H9 (cell line): ENCODE measurements at regions not wholly inside any gene's neighbourhood (a gene's known extent, or its start where the extent isn't known, plus 50 kb on each side); places are given as distances from the start of the nearest gene placed in this dataset.

Experiments used
- DNase-seq: peaks from one replicate; pipeline ENCODE4 v3.0.0-alpha.2; 2017
- H2AFZ ChIP-seq: one replicate; pipeline ENCODE4 v1.6.1; 2013; ENCODE audit warnings: mild to moderate bottlenecking, low read length, control low read depth, moderate library complexity
- H2AK5ac ChIP-seq: 2 replicates; pipeline ENCODE4 v1.6.1; 2013; ENCODE audit warnings: low read length, control low read depth, mixed read lengths; ENCODE audit not compliant: insufficient read length
- H2BK120ac ChIP-seq: one replicate; pipeline ENCODE4 v1.6.1; 2013; ENCODE audit warnings: low read depth, mild to moderate bottlenecking, low read length, control low read depth, inconsistent platforms; ENCODE audit not compliant: poor library complexity, severe bottlenecking
- H2BK12ac ChIP-seq: 2 replicates; pipeline ENCODE4 v1.6.1; 2013; ENCODE audit warnings: low read length, control low read depth, mixed read lengths, low read depth; ENCODE audit not compliant: insufficient read length
- H2BK15ac ChIP-seq: 2 replicates; pipeline ENCODE4 v1.6.1; 2013; ENCODE audit warnings: low read depth, low read length, control low read depth
- H2BK20ac ChIP-seq: one replicate; pipeline ENCODE4 v1.6.1; 2013; ENCODE audit warnings: low read depth, mild to moderate bottlenecking, low read length, control low read depth, inconsistent platforms; ENCODE audit not compliant: poor library complexity, severe bottlenecking
- H2BK5ac ChIP-seq: 2 replicates; pipeline ENCODE4 v1.6.1; 2013; ENCODE audit warnings: low read length, control low read depth, mixed read lengths; ENCODE audit not compliant: insufficient read length
- H3K14ac ChIP-seq: 2 replicates; pipeline ENCODE4 v1.6.1; 2013; ENCODE audit warnings: low read length, control low read depth; ENCODE audit not compliant: insufficient read depth
- H3K18ac ChIP-seq: 2 replicates; pipeline ENCODE4 v1.6.1; 2013; ENCODE audit warnings: low read depth, mild to moderate bottlenecking, mixed read lengths, low read length, control low read depth; ENCODE audit not compliant: insufficient read length
- H3K23ac ChIP-seq: 2 replicates; pipeline ENCODE4 v1.6.1; 2013; ENCODE audit warnings: low read length, control low read depth, mixed read lengths, low read depth; ENCODE audit not compliant: insufficient read length
- H3K23me2 ChIP-seq: 2 replicates; pipeline ENCODE4 v1.6.1; 2013; ENCODE audit warnings: low read depth, mild to moderate bottlenecking, mixed read lengths, low read length, control low read depth; ENCODE audit not compliant: insufficient read length, poor library complexity, severe bottlenecking
- H3K27ac ChIP-seq: 2 replicates; pipeline ENCODE4 v1.5.1; 2013; ENCODE audit warnings: low read length, control low read depth, mixed read lengths, low read depth; ENCODE audit not compliant: insufficient read length
- H3K27me3 ChIP-seq: 2 replicates; pipeline ENCODE4 v1.6.1; 2013; ENCODE audit warnings: low read length, control low read depth, inconsistent platforms; ENCODE audit not compliant: insufficient read depth
- H3K4ac ChIP-seq: 2 replicates; pipeline ENCODE4 v1.6.1; 2013; ENCODE audit warnings: low read depth, mild to moderate bottlenecking, control low read depth, inconsistent platforms, low read length, moderate library complexity
- H3K4me1 ChIP-seq: 2 replicates; pipeline ENCODE4 v1.6.1; 2013; ENCODE audit warnings: low read length, control low read depth, inconsistent platforms; ENCODE audit not compliant: insufficient read depth
- H3K4me2 ChIP-seq: 2 replicates; pipeline ENCODE4 v1.6.1; 2013; ENCODE audit warnings: low read length, control low read depth, mixed read lengths; ENCODE audit not compliant: insufficient read length, insufficient read depth
- H3K56ac ChIP-seq: 2 replicates; pipeline ENCODE4 v1.6.1; 2013; ENCODE audit warnings: low read depth, mild to moderate bottlenecking, mixed read lengths, low read length, control low read depth; ENCODE audit not compliant: insufficient read length
- H3K79me1 ChIP-seq: 2 replicates; pipeline ENCODE4 v1.6.1; 2013; ENCODE audit warnings: low read depth, mild to moderate bottlenecking, moderate library complexity, low read length, control low read depth, inconsistent platforms; ENCODE audit not compliant: insufficient read depth, poor library complexity, severe bottlenecking
- H3K79me2 ChIP-seq: 2 replicates; pipeline ENCODE4 v1.6.1; 2013; ENCODE audit warnings: low read length, control low read depth, inconsistent platforms; ENCODE audit not compliant: insufficient read depth
- H3K9ac ChIP-seq: 2 replicates; pipeline ENCODE4 v1.6.1; 2013; ENCODE audit warnings: low read length, control low read depth, mixed read lengths; ENCODE audit not compliant: insufficient read length; ENCODE audit errors: extremely low read depth
- H3K9me3 ChIP-seq: one replicate; pipeline ENCODE4 v1.6.1; 2013; ENCODE audit warnings: low read depth, low read length, inconsistent platforms; ENCODE audit not compliant: control insufficient read depth
- H3T11ph ChIP-seq: one replicate; pipeline ENCODE4 v1.6.1; 2013; ENCODE audit warnings: mild to moderate bottlenecking, low read length, control low read depth, inconsistent platforms
- H4K20me1 ChIP-seq: one replicate; pipeline ENCODE4 v1.6.1; 2013; ENCODE audit not compliant: control insufficient read depth, insufficient read length, insufficient read depth
- H4K5ac ChIP-seq: 2 replicates; pipeline ENCODE4 v1.6.1; 2013; ENCODE audit warnings: low read depth, mild to moderate bottlenecking, mixed read lengths, low read length, control low read depth; ENCODE audit not compliant: insufficient read length
- H4K8ac ChIP-seq: replicated peaks from 2 replicates; pipeline ENCODE4 v1.6.1; 2013; ENCODE audit warnings: low read length, control low read depth, mixed read lengths, low read depth; ENCODE audit not compliant: insufficient read length
- H4K91ac ChIP-seq: 2 replicates; pipeline ENCODE4 v1.6.1; 2013; ENCODE audit warnings: low read depth, mild to moderate bottlenecking, moderate library complexity, mixed read lengths, low read length, control low read depth; ENCODE audit not compliant: insufficient read length
- H3K27ac Mint-ChIP-seq, 3 experiments: 2 replicates in 2 of 3; 3 replicates in 1 of 3; pipeline ENCODE4 v1.8.0; 2020 to 2021; ENCODE audit warnings: mixed read lengths in 3 of 3, mild to moderate bottlenecking in 1 of 3, moderate library complexity in 1 of 3
- H3K27me3 Mint-ChIP-seq: 2 replicates; pipeline ENCODE4 v1.8.0; 2021; ENCODE audit warnings: low read depth, mild to moderate bottlenecking, moderate library complexity, mixed read lengths
- H3K36me3 Mint-ChIP-seq, 3 experiments: 2 replicates in 2 of 3; 3 replicates in 1 of 3; pipeline ENCODE4 v1.8.0; 2020 to 2021; ENCODE audit warnings: low read depth in 3 of 3, mixed read lengths in 3 of 3; ENCODE audit not compliant: insufficient read depth in 1 of 3
- H3K4me1 Mint-ChIP-seq, 2 experiments: 2 replicates each; pipeline ENCODE4 v1.8.0; 2020; ENCODE audit warnings: mixed read lengths in 2 of 2
- H3K4me3 Mint-ChIP-seq, 2 experiments: 2 replicates in 1 of 2; 3 replicates in 1 of 2; pipeline ENCODE4 v1.8.0; 2020 to 2021; ENCODE audit warnings: mild to moderate bottlenecking in 2 of 2, mixed read lengths in 2 of 2, moderate library complexity in 1 of 2
- H3K9me3 Mint-ChIP-seq, 2 experiments: 2 replicates in 1 of 2; 3 replicates in 1 of 2; pipeline ENCODE4 v1.8.0; 2020; ENCODE audit warnings: mild to moderate bottlenecking in 2 of 2, mixed read lengths in 2 of 2, moderate library complexity in 1 of 2
- CTCF ChIP-seq: fragments of 200-600 bp; sonication (generic); conservative IDR thresholded peaks from 3 replicates; pipeline ENCODE4 v1.8.0; 2021; ENCODE audit warnings: antibody characterized with exemption, mild to moderate bottlenecking
- WGBS: extraction: QIAGEN DNeasy Blood & Tissue Kit; methylation state at CpG from one replicate; pipeline ENCODE4 v1.1.7; 2013; ENCODE audit warnings: missing lambda C conversion rate, low lambda C conversion rate, mixed read lengths; ENCODE audit not compliant: insufficient read length; ENCODE audit errors: extremely low coverage; 5-methylcytosine and 5-hydroxymethylcytosine counted together

- Histone ChIP-seq H3K4me2 (no peak overlapping the region), H3K27ac (no peak overlapping the region), H3K4ac (no peak overlapping the region), H2AK5ac (no peak overlapping the region), H4K5ac (no peak overlapping the region), H2BK120ac (no peak overlapping the region), H4K8ac (no peak overlapping the region), H2BK12ac (no peak overlapping the region), H3K23ac (no peak overlapping the region), H3K79me1 (no peaks in the 10 kb centered on the region), H2BK5ac (no peak overlapping the region), H3K14ac (no peak overlapping the region), H3K27me3 (no peaks in the 10 kb centered on the region), H3K4me1 (no peaks in the 10 kb centered on the region), H3K23me2 (no peaks in the 10 kb centered on the region), H3K79me2 (no peaks in the 10 kb centered on the region), H3K56ac (no peak overlapping the region), H3K18ac (no peak overlapping the region), H3K9ac (no peak overlapping the region), H2AFZ (no peak overlapping the region), H3K9me3 (no peaks in the 10 kb centered on the region), H3T11ph (no peak overlapping the region), H4K91ac (no peak overlapping the region), H2BK20ac (no peak overlapping the region), H4K20me1 (no peaks in the 10 kb centered on the region), H2BK15ac (no peak overlapping the region)
- H3K4me1 Mint-ChIP-seq, result no peaks in the 10 kb centered on the region
- no peaks in the 10 kb centered on the region for H3K36me3 Mint-ChIP-seq
- no peak for DNase-seq
- H3K4me3 Mint-ChIP-seq, result no peak overlapping the region
- H3K9me3 Mint-ChIP-seq, result no peaks in the 10 kb centered on the region
- H3K27ac Mint-ChIP-seq, result no peak overlapping the region
- no peak for TF ChIP-seq CTCF
- WGBS, result no CpG with 5 or more reads among the region's 7 CpGs
- no peaks in the 10 kb centered on the region for H3K27me3 Mint-ChIP-seq
Observed at GRCh38 chr6:156526081-156526480, 251.1 kb upstream of the ARID1B start.
